ENCODE measurements at regions not wholly inside any gene's neighbourhood (a gene's known extent, or its start where the extent isn't known, plus 50 kb on each side); places are given as distances from the start of the nearest gene placed in this dataset.

DNA sequence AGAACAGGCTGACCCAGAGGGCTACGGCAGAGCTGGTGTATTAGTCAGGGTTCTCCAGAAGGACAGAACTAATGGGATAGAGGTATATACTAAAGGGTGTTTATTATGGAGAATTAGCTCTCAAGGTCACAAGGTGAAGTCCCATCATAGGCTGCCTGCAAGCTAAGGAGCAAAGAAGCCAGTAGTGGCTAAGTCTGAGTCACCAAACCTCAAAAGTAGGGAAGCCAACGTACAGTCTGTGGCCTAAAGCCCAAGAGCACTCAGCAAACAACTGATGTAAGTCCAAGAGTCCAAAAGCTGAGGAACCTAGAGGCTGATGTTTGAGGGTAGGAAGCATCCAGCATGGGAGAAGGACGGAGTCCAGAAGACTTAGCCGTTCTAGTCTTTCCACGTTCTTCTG, 179.2 kb downstream of the BACH1 start:
- no peaks in the 10 kb centered on the region for H3K9me3 ChIP-seq (replicated peaks; ENCODE audit: control insufficient read depth, insufficient read depth, low read depth, low read length)
- H3K27ac ChIP-seq (ENCODE audit: extremely low read depth, low read depth, low read length) = no peak overlapping the region
- no peak overlapping the region for H2AFZ ChIP-seq (ENCODE audit: low read depth, low read length)
- no peaks in the 10 kb centered on the region for H3K79me2 ChIP-seq (ENCODE audit: control insufficient read depth, insufficient read depth, low read length)
- POLR2A ChIA-PET = interaction anchor here (0.6 to 1.1 kb wide), 3 partner anchors 9 to 309 kb away, joined by 3 to 4 read pairs (median 3); no protein-coding TSS in a partner anchor
- no peak for TF ChIP-seq TRIM28 (IDR thresholded peaks at IDR 0.05)
- TF ChIP-seq, protein P1, sequence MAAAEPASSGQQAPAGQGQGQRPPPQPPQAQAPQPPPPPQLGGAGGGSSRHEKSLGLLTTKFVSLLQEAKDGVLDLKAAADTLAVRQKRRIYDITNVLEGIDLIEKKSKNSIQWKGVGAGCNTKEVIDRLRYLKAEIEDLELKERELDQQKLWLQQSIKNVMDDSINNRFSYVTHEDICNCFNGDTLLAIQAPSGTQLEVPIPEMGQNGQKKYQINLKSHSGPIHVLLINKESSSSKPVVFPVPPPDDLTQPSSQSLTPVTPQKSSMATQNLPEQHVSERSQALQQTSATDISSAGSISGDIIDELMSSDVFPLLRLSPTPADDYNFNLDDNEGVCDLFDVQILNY (CRISPR knock-in tag; IDR thresholded peaks at IDR 0.05) = no peak
- TF ChIP-seq, protein P2, sequence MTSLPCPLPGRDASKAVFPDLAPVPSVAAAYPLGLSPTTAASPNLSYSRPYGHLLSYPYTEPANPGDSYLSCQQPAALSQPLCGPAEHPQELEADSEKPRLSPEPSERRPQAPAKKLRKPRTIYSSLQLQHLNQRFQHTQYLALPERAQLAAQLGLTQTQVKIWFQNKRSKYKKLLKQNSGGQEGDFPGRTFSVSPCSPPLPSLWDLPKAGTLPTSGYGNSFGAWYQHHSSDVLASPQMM (CRISPR knock-in tag; IDR thresholded peaks at IDR 0.05) = no peak
- TF ChIP-seq, protein P3, sequence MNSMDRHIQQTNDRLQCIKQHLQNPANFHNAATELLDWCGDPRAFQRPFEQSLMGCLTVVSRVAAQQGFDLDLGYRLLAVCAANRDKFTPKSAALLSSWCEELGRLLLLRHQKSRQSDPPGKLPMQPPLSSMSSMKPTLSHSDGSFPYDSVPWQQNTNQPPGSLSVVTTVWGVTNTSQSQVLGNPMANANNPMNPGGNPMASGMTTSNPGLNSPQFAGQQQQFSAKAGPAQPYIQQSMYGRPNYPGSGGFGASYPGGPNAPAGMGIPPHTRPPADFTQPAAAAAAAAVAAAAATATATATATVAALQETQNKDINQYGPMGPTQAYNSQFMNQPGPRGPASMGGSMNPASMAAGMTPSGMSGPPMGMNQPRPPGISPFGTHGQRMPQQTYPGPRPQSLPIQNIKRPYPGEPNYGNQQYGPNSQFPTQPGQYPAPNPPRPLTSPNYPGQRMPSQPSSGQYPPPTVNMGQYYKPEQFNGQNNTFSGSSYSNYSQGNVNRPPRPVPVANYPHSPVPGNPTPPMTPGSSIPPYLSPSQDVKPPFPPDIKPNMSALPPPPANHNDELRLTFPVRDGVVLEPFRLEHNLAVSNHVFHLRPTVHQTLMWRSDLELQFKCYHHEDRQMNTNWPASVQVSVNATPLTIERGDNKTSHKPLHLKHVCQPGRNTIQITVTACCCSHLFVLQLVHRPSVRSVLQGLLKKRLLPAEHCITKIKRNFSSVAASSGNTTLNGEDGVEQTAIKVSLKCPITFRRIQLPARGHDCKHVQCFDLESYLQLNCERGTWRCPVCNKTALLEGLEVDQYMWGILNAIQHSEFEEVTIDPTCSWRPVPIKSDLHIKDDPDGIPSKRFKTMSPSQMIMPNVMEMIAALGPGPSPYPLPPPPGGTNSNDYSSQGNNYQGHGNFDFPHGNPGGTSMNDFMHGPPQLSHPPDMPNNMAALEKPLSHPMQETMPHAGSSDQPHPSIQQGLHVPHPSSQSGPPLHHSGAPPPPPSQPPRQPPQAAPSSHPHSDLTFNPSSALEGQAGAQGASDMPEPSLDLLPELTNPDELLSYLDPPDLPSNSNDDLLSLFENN (IDR thresholded peaks at IDR 0.05; ENCODE audit: low read depth in 2 of 2, low read length in 2 of 2) = no peak
- no peak for TF ChIP-seq ZKSCAN8 (CRISPR knock-in tag; IDR thresholded peaks at IDR 0.05)
- peak; percentile 71 for TF ChIP-seq FOSL1 (tag; conservative IDR thresholded peaks at IDR 0.05)
- TF ChIP-seq RFX7 (CRISPR knock-in tag; IDR thresholded peaks at IDR 0.05) = no peak
- TF ChIP-seq ZNF239 (CRISPR knock-in tag; IDR thresholded peaks at IDR 0.05) = no peak
- H4K20me1 ChIP-seq (replicated peaks; ENCODE audit: control insufficient read depth, insufficient read depth, low read length) = no peaks in the 10 kb centered on the region
- 74% methylated on average over 5 of the region's 5 CpGs for WGBS (ENCODE audit: insufficient coverage, low coverage, missing lambda C conversion rate)
- no peak for FAIRE-seq
- no peak for ATAC-seq
- no peaks in the 10 kb centered on the region for H3K9me1 ChIP-seq (ENCODE audit: control insufficient read depth, insufficient read depth, low read length)
- peak in 1 of 4 experiments; percentile 28 for DNase-seq (ENCODE audit: extremely low read depth in 1 of 4, low spot score in 3 of 4)
- H3K36me3 ChIP-seq (ENCODE audit: control insufficient read depth, insufficient read depth, low read length) = no peaks in the 10 kb centered on the region
- in situ Hi-C loops (cut with MboI) = no loop called here
- intact Hi-C loops (cut with micrococcal nuclease) = loop anchor here (5.0 to 10.0 kb wide), 4 partner anchors 164 to 391 kb away; no protein-coding TSS in a partner anchor
- no TSS peak for BruUV-seq (replicated peaks)
- H3K4me3 ChIP-seq = no peak overlapping the region
- CTCF ChIA-PET (ENCODE audit: low intra/inter-chr PET ratio) = interaction anchor here (0.6 to 0.7 kb wide), 2 partner anchors 367 to 714 kb away, joined by 3 read pairs; no protein-coding TSS in a partner anchor
- H3K9ac ChIP-seq (ENCODE audit: insufficient read depth in 1 of 2, low read depth in 2 of 2, low read length in 2 of 2) = no peak overlapping the region
- no peak overlapping the region for H3K4me2 ChIP-seq (ENCODE audit: insufficient read depth, low read length)
- H3K27me3 ChIP-seq (ENCODE audit: control insufficient read depth in 2 of 2, insufficient read depth in 2 of 2, low read length in 2 of 2) = no peaks in the 10 kb centered on the region
- H3K4me1 ChIP-seq (replicated peaks in 1 of 2; ENCODE audit: control insufficient read depth in 2 of 2, insufficient read depth in 2 of 2, low read length in 2 of 2) = peaks cover 0 to 8% of the 10 kb centered on the region in 2 experiments; a peak in 3 of 5 replicates
